Neural cell (in vitro differentiated cells): ENCODE measurements at regions not wholly inside any gene's neighbourhood (a gene's known extent, or its start where the extent isn't known, plus 50 kb on each side); places are given as distances from the start of the nearest gene placed in this dataset.

ENCODE experiments used
- CTCF ChIP-seq: fragments of 450-650 bp; IDR thresholded peaks from 2 replicates; pipeline ENCODE4 v1.5.1; 2014; ENCODE audit warnings: antibody characterized with exemption, mild to moderate bottlenecking, moderate library complexity; ENCODE audit not compliant: poor library complexity, severe bottlenecking
- EP300 ChIP-seq: fragments of 450-650 bp; conservative IDR thresholded peaks from 2 replicates; pipeline ENCODE4 v1.6.1; 2014; ENCODE audit warnings: antibody characterized with exemption, mild to moderate bottlenecking, moderate library complexity; ENCODE audit not compliant: poor library complexity, severe bottlenecking
- EZH2 ChIP-seq: fragments of 200-600, 300-800 bp; shearing (Covaris generic), sonication (generic); IDR thresholded peaks from 2 replicates; pipeline ENCODE4 v1.6.1; 2014; ENCODE audit warnings: antibody characterized with exemption, low read length, borderline replicate concordance, mild to moderate bottlenecking; ENCODE audit not compliant: insufficient read depth, poor library complexity, severe bottlenecking
- MXI1 ChIP-seq: fragments of 450-650 bp; conservative IDR thresholded peaks from 2 replicates; pipeline ENCODE4 v1.6.1; 2014; ENCODE audit warnings: antibody characterized with exemption, mild to moderate bottlenecking; ENCODE audit not compliant: poor library complexity, severe bottlenecking
- POLR2AphosphoS5 ChIP-seq: IDR thresholded peaks from 2 replicates; pipeline ENCODE4 v1.6.1; 2012
- RAD21 ChIP-seq: fragments of 450-650 bp; conservative IDR thresholded peaks from 2 replicates; pipeline ENCODE4 v1.6.1; 2014; ENCODE audit warnings: antibody characterized with exemption, mild to moderate bottlenecking, moderate library complexity
- REST ChIP-seq: IDR thresholded peaks from 2 replicates; pipeline ENCODE4 v1.6.1; 2012; ENCODE audit warnings: borderline replicate concordance
- SMC3 ChIP-seq: fragments of 450-650 bp; conservative IDR thresholded peaks from 2 replicates; pipeline ENCODE4 v1.6.1; 2014; ENCODE audit warnings: antibody characterized with exemption, mild to moderate bottlenecking, moderate library complexity; ENCODE audit not compliant: poor library complexity
- TAF1 ChIP-seq: IDR thresholded peaks from 2 replicates; pipeline ENCODE4 v1.6.1; 2012; ENCODE audit warnings: low read depth

GRCh38 chrX:107549504-107549903, 78.8 kb upstream of the PRPS1 start:
- TF ChIP-seq EP300 (no peak), CTCF (no peak), MXI1 (no peak), RAD21 (no peak), POLR2AphosphoS5 (no peak), SMC3 (no peak), TAF1 (no peak), EZH2 (no peak), REST (no peak)
